ENCODE measurements at regions not wholly inside any gene's neighbourhood (a gene's known extent, or its start where the extent isn't known, plus 50 kb on each side); places are given as distances from the start of the nearest gene placed in this dataset. TPM values are rescaled to one million over a fixed set of nuclear protein-coding genes. Genes with fewer than 3 reads are reported as not detected.

DNA sequence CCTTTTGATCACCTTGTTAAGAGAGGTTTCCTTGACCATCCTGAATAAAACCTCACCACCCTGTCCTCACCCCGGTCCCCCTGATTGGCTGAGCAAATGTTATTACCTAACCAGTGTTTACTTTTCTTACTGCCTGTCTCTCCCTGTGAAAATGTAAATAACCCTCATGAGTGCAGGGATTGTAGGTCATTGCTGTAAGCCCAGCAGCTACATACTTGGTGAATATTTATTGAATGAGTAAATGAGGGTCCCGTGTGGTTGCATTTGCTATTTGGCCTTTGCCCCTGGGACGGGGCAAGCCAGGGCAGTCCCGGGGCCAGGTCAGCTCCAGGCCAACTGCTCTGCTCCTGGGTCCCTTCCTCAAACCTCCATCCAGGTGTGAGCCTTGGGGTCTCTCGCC, 55.5 kb upstream of the CLCN4 start:
- no peak overlapping the region for H3K4me3 ChIP-seq (ENCODE audit: low read depth, low read length)
- TF ChIP-seq, protein P1, sequence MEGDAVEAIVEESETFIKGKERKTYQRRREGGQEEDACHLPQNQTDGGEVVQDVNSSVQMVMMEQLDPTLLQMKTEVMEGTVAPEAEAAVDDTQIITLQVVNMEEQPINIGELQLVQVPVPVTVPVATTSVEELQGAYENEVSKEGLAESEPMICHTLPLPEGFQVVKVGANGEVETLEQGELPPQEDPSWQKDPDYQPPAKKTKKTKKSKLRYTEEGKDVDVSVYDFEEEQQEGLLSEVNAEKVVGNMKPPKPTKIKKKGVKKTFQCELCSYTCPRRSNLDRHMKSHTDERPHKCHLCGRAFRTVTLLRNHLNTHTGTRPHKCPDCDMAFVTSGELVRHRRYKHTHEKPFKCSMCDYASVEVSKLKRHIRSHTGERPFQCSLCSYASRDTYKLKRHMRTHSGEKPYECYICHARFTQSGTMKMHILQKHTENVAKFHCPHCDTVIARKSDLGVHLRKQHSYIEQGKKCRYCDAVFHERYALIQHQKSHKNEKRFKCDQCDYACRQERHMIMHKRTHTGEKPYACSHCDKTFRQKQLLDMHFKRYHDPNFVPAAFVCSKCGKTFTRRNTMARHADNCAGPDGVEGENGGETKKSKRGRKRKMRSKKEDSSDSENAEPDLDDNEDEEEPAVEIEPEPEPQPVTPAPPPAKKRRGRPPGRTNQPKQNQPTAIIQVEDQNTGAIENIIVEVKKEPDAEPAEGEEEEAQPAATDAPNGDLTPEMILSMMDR (IDR thresholded peaks at IDR 0.05; ENCODE audit: insufficient read depth, low read depth, low read length) = no peak
- DNase-seq (ENCODE audit: low read depth) = peak; percentile 67

DNA sequence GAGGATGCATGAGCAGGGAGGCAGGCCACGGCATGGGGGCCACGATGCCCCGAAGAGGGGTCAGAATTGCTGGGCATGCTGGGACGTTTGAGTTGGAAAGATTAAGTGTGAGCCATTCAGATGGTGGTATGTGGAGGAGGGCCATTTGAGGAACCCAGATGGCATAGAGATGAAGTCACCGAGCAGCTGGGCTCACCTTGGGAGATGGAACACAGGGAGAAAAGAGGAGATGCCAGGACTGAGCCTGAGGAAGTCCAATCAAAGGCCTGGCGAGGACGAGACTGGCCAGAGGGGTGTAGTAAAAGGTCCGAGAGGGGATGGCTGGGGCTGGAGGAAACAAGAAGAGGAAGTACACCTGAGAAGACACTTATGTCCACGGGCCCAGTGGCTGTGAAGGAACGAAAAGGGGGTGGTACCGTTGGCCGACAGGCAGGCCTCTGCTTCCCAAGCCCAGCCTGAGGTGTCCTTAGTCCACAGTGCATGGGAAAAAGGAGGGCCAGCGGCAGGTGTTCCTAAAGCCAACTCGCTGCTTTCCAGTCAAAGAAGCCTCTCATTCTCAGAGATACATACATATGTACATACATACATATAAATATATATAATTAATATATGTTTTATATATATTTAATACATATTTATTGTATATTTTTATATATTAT, 54.6 kb upstream of the CLCN4 start:
- H3K4me3 ChIP-seq (ENCODE audit: low read depth, low read length) = no peak overlapping the region
- DNase-seq (ENCODE audit: low read depth) = no peak
- TF ChIP-seq, protein P1 (IDR thresholded peaks at IDR 0.05; ENCODE audit: insufficient read depth, low read depth, low read length) = no peak

DNA sequence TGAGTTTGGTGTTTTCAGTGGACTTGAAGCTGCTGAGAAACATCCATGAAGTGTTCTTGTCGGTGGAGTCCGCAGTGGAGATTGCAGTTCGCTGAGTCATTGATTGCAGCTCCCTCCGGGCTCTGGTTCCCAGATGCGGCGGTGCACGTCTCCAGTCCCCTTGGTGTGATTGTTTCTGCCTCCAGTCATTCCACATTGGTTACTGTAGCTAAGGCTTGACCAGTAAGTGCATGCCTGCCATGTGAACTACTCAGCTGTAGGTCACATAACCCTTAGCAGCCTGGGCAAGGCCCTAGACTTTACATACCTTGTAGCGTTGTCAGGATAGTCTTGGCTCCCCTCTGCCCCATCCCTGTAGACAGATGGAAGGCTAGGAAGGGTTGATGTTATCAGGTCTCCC, 53.8 kb upstream of the CLCN4 start:
- DNase-seq (ENCODE audit: low read depth) = peak; percentile 70
- TF ChIP-seq, protein P1 (IDR thresholded peaks at IDR 0.05; ENCODE audit: insufficient read depth, low read depth, low read length) = no peak
- H3K4me3 ChIP-seq (ENCODE audit: low read depth, low read length) = no peak overlapping the region

DNA sequence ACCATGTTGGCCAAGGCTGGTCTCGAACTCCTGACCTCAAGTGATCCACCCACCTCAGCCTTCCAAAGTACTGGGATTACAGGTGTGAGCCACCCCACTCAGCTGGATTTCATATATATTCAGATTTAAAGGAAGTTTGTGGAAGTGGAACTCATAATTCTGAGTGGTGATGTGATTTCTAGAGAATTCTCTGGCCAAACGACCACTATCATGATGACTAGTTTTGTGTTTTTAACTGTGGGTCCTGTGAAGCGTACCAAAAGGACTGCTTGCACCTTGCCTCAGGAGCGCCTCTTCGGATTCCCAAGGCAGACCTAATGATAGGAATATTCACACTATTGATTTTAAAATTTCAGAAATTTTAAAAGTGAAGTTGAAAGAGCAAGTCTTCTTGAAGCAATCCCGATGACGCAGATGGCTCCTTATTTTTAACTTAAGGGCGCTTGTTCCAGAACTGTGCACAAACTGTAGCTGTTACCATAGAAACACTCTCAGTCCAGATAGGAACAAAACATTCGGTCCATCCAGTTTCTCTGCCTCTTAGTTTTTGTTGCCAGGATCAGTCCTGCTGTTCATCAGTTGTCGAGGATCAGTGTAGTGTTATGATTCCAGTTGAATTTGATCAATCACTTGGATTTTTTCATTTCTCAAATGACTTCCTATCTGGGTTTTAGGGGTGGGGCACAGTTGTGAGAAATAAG, 51.7 kb upstream of the CLCN4 start:
- DNase-seq (ENCODE audit: low read depth) = peak; percentile 53
- H3K4me3 ChIP-seq (ENCODE audit: low read depth, low read length) = no peak overlapping the region
- TF ChIP-seq, protein P1 (IDR thresholded peaks at IDR 0.05; ENCODE audit: insufficient read depth, low read depth, low read length) = no peak

- DNase-seq (ENCODE audit: low read depth) = peak; percentile 19
- no peak overlapping the region for H3K4me3 ChIP-seq (ENCODE audit: low read depth, low read length)
- TF ChIP-seq, protein P1 (IDR thresholded peaks at IDR 0.05; ENCODE audit: insufficient read depth, low read depth, low read length) = no peak
These were observed 50.0 kb upstream of the CLCN4 start for GRCh38 chrX:10106806-10107205.

Small RNA genes lying in the stretch of these regions (small RNA-seq; reads per million reads assigned to genes)
- not detected for gene RF00019
